ENCODE measurements at regions not wholly inside any gene's neighbourhood (a gene's known extent, or its start where the extent isn't known, plus 50 kb on each side); places are given as distances from the start of the nearest gene placed in this dataset.

DNA sequence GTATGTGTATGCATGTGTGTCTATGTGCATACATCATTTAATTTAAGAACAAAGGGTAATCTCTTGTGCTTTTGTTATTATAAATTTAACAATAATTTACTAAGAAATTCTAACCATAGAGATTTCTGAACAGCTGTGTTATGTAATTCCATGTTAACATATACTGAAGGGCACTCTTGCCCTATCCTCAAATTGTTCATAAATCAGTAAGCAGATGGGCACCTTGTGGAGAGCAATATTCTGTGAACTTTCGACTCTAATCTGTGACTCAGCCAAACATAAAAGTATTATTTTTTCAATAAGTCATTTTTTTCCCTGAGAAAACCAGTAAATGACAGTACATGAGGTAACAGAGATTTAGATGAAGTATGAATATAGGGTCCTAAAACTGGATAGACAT is 938.3 kb upstream of the CRIM1 start:
- Mint-ChIP-seq H3K36me3 (ENCODE audit: low read depth) (no peaks in the 10 kb centered on the region), H3K27me3 (ENCODE audit: low read depth) (peaks cover 14% of the 10 kb centered on the region), H3K4me1 (ENCODE audit: low read depth) (no peaks in the 10 kb centered on the region), H3K9me3 (ENCODE audit: low read depth) (no peaks in the 10 kb centered on the region), H3K4me3 (ENCODE audit: unreplicated experiment) (no peak overlapping the region), H3K27ac (ENCODE audit: unreplicated experiment) (no peak overlapping the region)
- TF ChIP-seq, protein P1, sequence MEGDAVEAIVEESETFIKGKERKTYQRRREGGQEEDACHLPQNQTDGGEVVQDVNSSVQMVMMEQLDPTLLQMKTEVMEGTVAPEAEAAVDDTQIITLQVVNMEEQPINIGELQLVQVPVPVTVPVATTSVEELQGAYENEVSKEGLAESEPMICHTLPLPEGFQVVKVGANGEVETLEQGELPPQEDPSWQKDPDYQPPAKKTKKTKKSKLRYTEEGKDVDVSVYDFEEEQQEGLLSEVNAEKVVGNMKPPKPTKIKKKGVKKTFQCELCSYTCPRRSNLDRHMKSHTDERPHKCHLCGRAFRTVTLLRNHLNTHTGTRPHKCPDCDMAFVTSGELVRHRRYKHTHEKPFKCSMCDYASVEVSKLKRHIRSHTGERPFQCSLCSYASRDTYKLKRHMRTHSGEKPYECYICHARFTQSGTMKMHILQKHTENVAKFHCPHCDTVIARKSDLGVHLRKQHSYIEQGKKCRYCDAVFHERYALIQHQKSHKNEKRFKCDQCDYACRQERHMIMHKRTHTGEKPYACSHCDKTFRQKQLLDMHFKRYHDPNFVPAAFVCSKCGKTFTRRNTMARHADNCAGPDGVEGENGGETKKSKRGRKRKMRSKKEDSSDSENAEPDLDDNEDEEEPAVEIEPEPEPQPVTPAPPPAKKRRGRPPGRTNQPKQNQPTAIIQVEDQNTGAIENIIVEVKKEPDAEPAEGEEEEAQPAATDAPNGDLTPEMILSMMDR (IDR thresholded peaks at IDR 0.05), result no peak
- DNase-seq (ENCODE audit: low spot score), result no peak

DNA sequence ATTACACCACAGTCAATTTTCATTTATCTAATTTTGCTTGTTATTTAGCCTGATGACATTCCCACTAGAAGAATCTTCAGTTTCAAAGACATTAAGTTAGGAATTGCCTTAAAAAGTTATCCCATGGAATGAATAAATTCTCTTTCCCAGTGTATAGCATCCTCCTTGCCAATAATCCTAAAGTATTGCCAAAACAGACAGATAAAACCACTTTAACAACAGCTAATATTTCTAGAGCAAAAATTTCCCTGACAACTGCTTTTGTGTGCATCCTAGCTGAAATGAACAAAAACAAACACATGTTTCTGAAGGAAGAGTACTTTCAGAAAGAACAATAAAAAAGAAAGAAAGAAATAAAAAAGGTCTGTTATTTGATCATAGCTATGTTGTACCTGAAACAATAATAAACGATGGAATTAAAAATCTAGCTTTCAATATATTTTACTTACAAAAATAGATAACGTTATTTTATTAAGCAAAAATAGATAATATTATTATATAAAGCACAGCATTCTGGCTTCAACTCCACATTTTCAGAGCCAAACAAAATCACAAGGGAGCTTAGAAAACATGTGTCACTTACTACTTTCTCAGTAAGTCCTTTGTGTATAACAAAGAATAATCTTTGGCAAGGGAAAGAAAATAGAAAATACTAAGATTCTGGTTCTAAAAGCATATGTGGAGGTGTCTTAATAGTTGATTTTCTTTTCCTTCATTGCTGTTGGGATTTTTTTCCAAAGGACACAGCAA is 939.0 kb upstream of the CRIM1 start:
- TF ChIP-seq, protein P1 (IDR thresholded peaks at IDR 0.05), result no peak
- no peak overlapping the region for H3K4me3 Mint-ChIP-seq (ENCODE audit: unreplicated experiment)
- no peak for DNase-seq (ENCODE audit: low spot score)
- H3K36me3 Mint-ChIP-seq (ENCODE audit: low read depth), result no peaks in the 10 kb centered on the region
- H3K27ac Mint-ChIP-seq (ENCODE audit: unreplicated experiment), result no peak overlapping the region
- H3K27me3 Mint-ChIP-seq (ENCODE audit: low read depth), result peaks cover 21% of the 10 kb centered on the region
- H3K9me3 Mint-ChIP-seq (ENCODE audit: low read depth), result no peaks in the 10 kb centered on the region
- H3K4me1 Mint-ChIP-seq (ENCODE audit: low read depth), result no peaks in the 10 kb centered on the region

DNA sequence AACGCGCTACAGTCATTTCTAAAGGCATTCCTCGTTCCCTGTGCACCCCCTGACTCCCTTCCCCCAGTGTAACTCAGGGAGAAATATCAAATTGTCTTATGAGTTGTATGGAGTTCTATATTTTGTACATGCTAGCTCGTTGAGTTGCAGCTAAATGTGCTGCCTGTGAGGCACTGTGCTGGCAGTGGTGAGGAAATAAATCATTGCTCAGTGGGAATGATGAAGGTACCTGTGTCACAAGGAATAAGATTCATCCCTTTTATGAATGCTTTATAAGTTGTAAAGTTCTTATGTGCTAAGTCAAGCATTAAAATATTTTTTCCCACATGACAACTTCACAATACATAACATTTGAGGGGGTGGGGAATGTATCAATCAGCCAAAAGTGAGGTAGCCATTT is 939.6 kb upstream of the CRIM1 start:
- DNase-seq (ENCODE audit: low spot score), result no peak
- Mint-ChIP-seq H3K36me3 (ENCODE audit: low read depth) (no peaks in the 10 kb centered on the region), H3K27ac (ENCODE audit: unreplicated experiment) (no peak overlapping the region), H3K4me1 (ENCODE audit: low read depth) (no peaks in the 10 kb centered on the region), H3K27me3 (ENCODE audit: low read depth) (peaks cover 21% of the 10 kb centered on the region), H3K9me3 (ENCODE audit: low read depth) (no peaks in the 10 kb centered on the region), H3K4me3 (ENCODE audit: unreplicated experiment) (no peak overlapping the region)
- TF ChIP-seq, protein P1 (IDR thresholded peaks at IDR 0.05), result no peak

DNA sequence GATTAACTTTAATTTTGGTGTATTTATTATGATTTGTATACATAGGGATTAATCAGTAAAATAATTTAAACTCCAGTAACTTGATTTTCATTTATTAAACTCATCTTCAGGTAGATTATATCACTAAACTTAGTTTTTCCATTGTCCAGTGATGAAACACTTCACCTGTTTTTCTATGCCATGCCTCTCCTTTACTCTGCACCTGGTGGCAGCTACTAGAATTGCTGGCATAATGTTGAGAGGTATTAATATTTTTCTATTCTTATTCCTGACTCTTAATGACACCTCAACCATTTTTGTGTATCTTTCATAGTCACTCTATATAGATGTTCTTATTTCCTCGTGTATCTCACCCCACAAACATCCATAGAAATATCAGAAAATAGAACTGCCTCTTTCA is 940.3 kb upstream of the CRIM1 start:
- TF ChIP-seq, protein P1 (IDR thresholded peaks at IDR 0.05), result peak; percentile 52
- Mint-ChIP-seq H3K9me3 (ENCODE audit: low read depth) (no peaks in the 10 kb centered on the region), H3K36me3 (ENCODE audit: low read depth) (no peaks in the 10 kb centered on the region), H3K27me3 (ENCODE audit: low read depth) (peaks cover 21% of the 10 kb centered on the region), H3K4me1 (ENCODE audit: low read depth) (no peaks in the 10 kb centered on the region), H3K4me3 (ENCODE audit: unreplicated experiment) (no peak overlapping the region), H3K27ac (ENCODE audit: unreplicated experiment) (no peak overlapping the region)
- DNase-seq (ENCODE audit: low spot score), result no peak

DNA sequence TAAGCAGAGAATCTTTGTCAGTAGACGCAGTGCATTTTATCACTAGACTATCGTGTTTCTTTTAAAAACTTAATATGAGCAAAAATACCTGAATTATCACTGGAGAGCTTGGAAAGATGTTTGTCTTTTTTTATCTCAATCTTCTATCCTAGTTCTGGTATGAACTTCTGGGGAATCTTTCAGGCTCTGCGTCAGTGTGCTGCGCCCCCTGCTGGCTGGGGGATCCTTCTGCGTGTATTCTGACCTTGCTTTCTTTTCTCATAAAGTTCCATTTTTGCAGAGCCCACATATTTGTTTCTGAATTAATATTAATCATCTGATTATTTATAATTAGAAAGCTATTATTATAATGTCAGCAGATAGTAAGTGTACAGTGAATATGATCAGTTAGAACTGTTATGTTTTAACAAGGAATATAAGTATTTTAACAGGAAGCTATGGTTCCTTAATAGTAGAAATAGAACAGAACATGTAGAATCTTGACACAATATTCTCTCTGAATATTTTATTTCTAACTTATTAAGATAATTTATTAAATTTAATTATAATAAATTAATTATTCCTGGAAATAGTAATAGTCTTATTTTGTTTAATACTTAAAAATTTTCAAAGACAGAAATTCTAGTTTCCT is 945.0 kb upstream of the CRIM1 start:
- H3K27me3 Mint-ChIP-seq (ENCODE audit: low read depth), result peaks cover 18% of the 10 kb centered on the region
- no peaks in the 10 kb centered on the region for H3K9me3 Mint-ChIP-seq (ENCODE audit: low read depth)
- DNase-seq (ENCODE audit: low spot score), result no peak
- TF ChIP-seq, protein P1 (IDR thresholded peaks at IDR 0.05), result peak; percentile 99
- no peak overlapping the region for H3K4me3 Mint-ChIP-seq (ENCODE audit: unreplicated experiment)
- H3K27ac Mint-ChIP-seq (ENCODE audit: unreplicated experiment), result no peak overlapping the region
- H3K4me1 Mint-ChIP-seq (ENCODE audit: low read depth), result no peaks in the 10 kb centered on the region
- H3K36me3 Mint-ChIP-seq (ENCODE audit: low read depth), result no peaks in the 10 kb centered on the region
